ENCODE measurements at regions not wholly inside any gene's neighbourhood (a gene's known extent, or its start where the extent isn't known, plus 50 kb on each side); places are given as distances from the start of the nearest gene placed in this dataset.

- no peak for DNase-seq (ENCODE audit: low spot score)
- intact Hi-C loops (cut with DNase I), result no loop called here
- no peaks in the 10 kb centered on the region for H3K9me3 ChIP-seq
- H3K4me1 ChIP-seq (replicated peaks), result no peaks in the 10 kb centered on the region
- no peaks in the 10 kb centered on the region for H3K36me3 ChIP-seq
- no peak overlapping the region for H3K27ac ChIP-seq
- H3K27me3 ChIP-seq (replicated peaks; ENCODE audit: insufficient read depth), result no peaks in the 10 kb centered on the region
- H3K4me3 ChIP-seq, result no peak overlapping the region
- 87% methylated on average over 18 of the region's 18 CpGs for WGBS
- TF ChIP-seq POLR2A (IDR thresholded peaks at IDR 0.05) (no peak), CTCF (IDR thresholded peaks at IDR 0.05) (no peak), POLR2AphosphoS5 (IDR thresholded peaks at IDR 0.05) (no peak)
These were observed 238.1 kb downstream of the LPIN1 start for GRCh38 chr2:11984316-11985158.

GRCh38 chr2:11985817-11986566 is 239.6 kb downstream of the LPIN1 start:
- Histone ChIP-seq H3K4me3 (no peak overlapping the region), H3K9me3 (no peaks in the 10 kb centered on the region), H3K27ac (no peak overlapping the region), H3K36me3 (no peaks in the 10 kb centered on the region), H3K27me3 (replicated peaks; ENCODE audit: insufficient read depth) (no peaks in the 10 kb centered on the region), H3K4me1 (replicated peaks) (no peaks in the 10 kb centered on the region)
- no peak for DNase-seq (ENCODE audit: low spot score)
- WGBS, result 70% methylated on average over 4 of the region's 4 CpGs
- TF ChIP-seq POLR2AphosphoS5 (IDR thresholded peaks at IDR 0.05), result no peak
- TF ChIP-seq CTCF (IDR thresholded peaks at IDR 0.05), result no peak
- TF ChIP-seq POLR2A (IDR thresholded peaks at IDR 0.05), result no peak
- intact Hi-C loops (cut with DNase I), result no loop called here

GRCh38 chr2:11987151-11987550 is 240.7 kb downstream of the LPIN1 start:
- WGBS, result 89% methylated on average over 3 of the region's 3 CpGs

GRCh38 chr2:11988691-11989353 is 242.4 kb downstream of the LPIN1 start:
- Histone ChIP-seq H3K27ac (no peak overlapping the region), H3K4me1 (replicated peaks) (no peaks in the 10 kb centered on the region), H3K9me3 (no peaks in the 10 kb centered on the region), H3K27me3 (replicated peaks; ENCODE audit: insufficient read depth) (no peaks in the 10 kb centered on the region), H3K4me3 (no peak overlapping the region), H3K36me3 (no peaks in the 10 kb centered on the region)
- 86% methylated on average over 14 of the region's 14 CpGs for WGBS
- intact Hi-C loops (cut with DNase I), result no loop called here
- TF ChIP-seq CTCF (IDR thresholded peaks at IDR 0.05) (no peak), POLR2A (IDR thresholded peaks at IDR 0.05) (no peak), POLR2AphosphoS5 (IDR thresholded peaks at IDR 0.05) (no peak)
- no peak for DNase-seq (ENCODE audit: low spot score)

More at GRCh38 chr2:11987151-11987550, 240.7 kb downstream of the LPIN1 start:
- no peaks in the 10 kb centered on the region for H3K9me3 ChIP-seq
- H3K27ac ChIP-seq, result no peak overlapping the region
- TF ChIP-seq POLR2AphosphoS5 (IDR thresholded peaks at IDR 0.05), result no peak
- no peak for TF ChIP-seq CTCF (IDR thresholded peaks at IDR 0.05)
- no peak for TF ChIP-seq POLR2A (IDR thresholded peaks at IDR 0.05)
- intact Hi-C loops (cut with DNase I), result no loop called here
- H3K36me3 ChIP-seq, result no peaks in the 10 kb centered on the region
- DNase-seq (ENCODE audit: low spot score), result no peak
- H3K4me3 ChIP-seq, result no peak overlapping the region
- H3K4me1 ChIP-seq (replicated peaks), result no peaks in the 10 kb centered on the region
- no peaks in the 10 kb centered on the region for H3K27me3 ChIP-seq (replicated peaks; ENCODE audit: insufficient read depth)
